Lower leg skin (tissue), 3 donors: ENCODE measurements at regions not wholly inside any gene's neighbourhood (a gene's known extent, or its start where the extent isn't known, plus 50 kb on each side); places are given as distances from the start of the nearest gene placed in this dataset.

ENCODE experiments used
- CTCF ChIP-seq, 3 donors: fragments of 450-650 bp; IDR thresholded peaks; one replicate each; pipeline ENCODE4 v1.5.1; 2016; ENCODE audit warnings: antibody characterized with exemption in 3 of 3, mild to moderate bottlenecking in 3 of 3, moderate library complexity in 2 of 3
- POLR2A ChIP-seq, 2 donors: fragments of 450-650 bp; IDR thresholded peaks; one replicate each; pipeline ENCODE4 v1.6.1; 2016 to 2017; ENCODE audit warnings: antibody characterized with exemption in 2 of 2, mild to moderate bottlenecking in 1 of 2, moderate library complexity in 1 of 2

- TF ChIP-seq CTCF (IDR thresholded peaks at IDR 0.05) (no peak), POLR2A (IDR thresholded peaks at IDR 0.05) (no peak)
These were observed 204.5 kb downstream of the SLC4A3 start for GRCh38 chr2:219831957-219832356.
